IMR-90 (cell line): ENCODE measurements at regions not wholly inside any gene's neighbourhood (a gene's known extent, or its start where the extent isn't known, plus 50 kb on each side); places are given as distances from the start of the nearest gene placed in this dataset.

Experiments
- ATAC-seq: fragments of 200-7000 bp; cut with Tn5 transposase; 2 replicates; pipeline ENCODE4 v1.9.1; 2020; ENCODE audit warnings: low read depth, mild to moderate bottlenecking, moderate library complexity
- BruUV-seq: library from RNA; stranded (reverse); fragments of 400-500 nt; replicated peaks from 2 replicates; lab custom pipeline; 2021; lab: Mats Ljungman, UMichigan
- CTCF ChIA-PET: fragments of 300-600 bp; formaldehyde crosslinking; extraction: SDS; loops from one replicate; lab custom pipeline; 2021; ENCODE audit warnings: antibody characterized with exemption; lab: Yijun Ruan, JAX
- POLR2A ChIA-PET: fragments of 300-600 bp; sonication (Branson Sonifier 250); formaldehyde crosslinking; loops from one replicate; lab custom pipeline; 2022; ENCODE audit warnings: antibody characterized with exemption; ENCODE audit not compliant: unreplicated experiment; lab: Charles Lee
- DNase-seq: peaks from one replicate; pipeline ENCODE4 v3.0.0; 2013
- H2AFZ ChIP-seq: replicated peaks from 2 replicates; pipeline ENCODE3; 2013; ENCODE audit warnings: low read length, mild to moderate bottlenecking; ENCODE audit not compliant: poor library complexity
- H2AK5ac ChIP-seq: 2 replicates; pipeline ENCODE4 v1.6.1; 2013; ENCODE audit warnings: low read depth, low read length, inconsistent platforms
- H2AK9ac ChIP-seq: replicated peaks from 2 replicates; pipeline ENCODE3; 2013; ENCODE audit warnings: mild to moderate bottlenecking, low read depth, low read length, moderate library complexity; ENCODE audit not compliant: poor library complexity
- H2BK120ac ChIP-seq: 2 replicates; pipeline ENCODE4 v1.6.1; 2013; ENCODE audit warnings: low read depth, low read length, inconsistent platforms
- H2BK15ac ChIP-seq: 3 replicates; pipeline ENCODE4 v1.6.1; 2013; ENCODE audit warnings: low read depth, low read length, inconsistent platforms
- H2BK20ac ChIP-seq: 2 replicates; pipeline ENCODE4 v1.6.1; 2013; ENCODE audit warnings: low read depth, mild to moderate bottlenecking, inconsistent platforms, low read length, moderate library complexity
- H2BK5ac ChIP-seq: 2 replicates; pipeline ENCODE4 v1.6.1; 2013; ENCODE audit warnings: mild to moderate bottlenecking, low read depth, low read length, inconsistent platforms; ENCODE audit not compliant: poor library complexity, severe bottlenecking
- H3K14ac ChIP-seq: replicated peaks from 2 replicates; pipeline ENCODE4 v1.6.1; 2013; ENCODE audit warnings: low read depth, low read length, inconsistent platforms
- H3K18ac ChIP-seq: 2 replicates; pipeline ENCODE4 v1.6.1; 2013; ENCODE audit warnings: low read depth, low read length, control low read depth
- H3K23ac ChIP-seq: 2 replicates; pipeline ENCODE4 v1.6.1; 2013; ENCODE audit warnings: low read depth, low read length, inconsistent platforms
- H3K27ac ChIP-seq: 2 replicates; pipeline ENCODE4 v1.5.1; 2013; ENCODE audit warnings: mild to moderate bottlenecking, control low read depth, low read length; ENCODE audit not compliant: insufficient read depth
- H3K27me3 ChIP-seq: 2 replicates; pipeline ENCODE4 v1.6.1; 2013; ENCODE audit warnings: low read length; ENCODE audit not compliant: control insufficient read depth, insufficient read depth
- H3K36me3 ChIP-seq: 2 replicates; pipeline ENCODE4 v1.6.1; 2013; ENCODE audit warnings: low read length, mixed read lengths; ENCODE audit not compliant: control insufficient read depth, insufficient read depth
- H3K4ac ChIP-seq: 2 replicates; pipeline ENCODE4 v1.6.1; 2013; ENCODE audit warnings: low read depth, low read length, inconsistent platforms
- H3K4me1 ChIP-seq: 2 replicates; pipeline ENCODE4 v1.6.1; 2013; ENCODE audit warnings: low read length, mixed read lengths; ENCODE audit not compliant: control insufficient read depth, insufficient read depth
- H3K4me2 ChIP-seq: 2 replicates; pipeline ENCODE4 v1.6.1; 2013; ENCODE audit warnings: low read depth, mild to moderate bottlenecking, control low read depth, low read length, moderate library complexity
- H3K4me3 ChIP-seq: 2 replicates; pipeline ENCODE4 v1.5.1; 2013; ENCODE audit warnings: low read depth, mild to moderate bottlenecking, control low read depth, low read length, moderate library complexity; ENCODE audit not compliant: insufficient read depth
- H3K56ac ChIP-seq: 2 replicates; pipeline ENCODE4 v1.6.1; 2013; ENCODE audit warnings: low read length, inconsistent platforms; ENCODE audit not compliant: insufficient read depth; ENCODE audit errors: extremely low read depth
- H3K79me1 ChIP-seq, 2 experiments: 2 replicates each; pipeline ENCODE4 v1.6.1; 2013; ENCODE audit warnings: low read length in 2 of 2, inconsistent platforms in 1 of 2, low read depth in 1 of 2
- H3K9ac ChIP-seq: 2 replicates; pipeline ENCODE4 v1.6.1; 2013; ENCODE audit warnings: low read depth, low read length, control low read depth
- H3K9me1 ChIP-seq: 2 replicates; pipeline ENCODE4 v1.6.1; 2013; ENCODE audit warnings: low read length, inconsistent platforms; ENCODE audit not compliant: insufficient read depth
- H3K9me3 ChIP-seq: 2 replicates; pipeline ENCODE4 v1.6.1; 2013; ENCODE audit warnings: low read length; ENCODE audit not compliant: control insufficient read depth, insufficient read depth
- H4K20me1 ChIP-seq: 2 replicates; pipeline ENCODE4 v1.6.1; 2013; ENCODE audit warnings: low read length, inconsistent platforms; ENCODE audit not compliant: insufficient read depth
- H4K5ac ChIP-seq: 2 replicates; pipeline ENCODE4 v1.6.1; 2013; ENCODE audit warnings: mild to moderate bottlenecking, low read depth, low read length, control low read depth
- H4K8ac ChIP-seq, 2 experiments: 2 replicates each; pipeline ENCODE4 v1.6.1; 2013; ENCODE audit warnings: low read depth in 2 of 2, low read length in 2 of 2, control low read depth in 1 of 2, inconsistent platforms in 1 of 2
- H4K91ac ChIP-seq: 2 replicates; pipeline ENCODE4 v1.6.1; 2013; ENCODE audit warnings: low read depth, low read length, inconsistent platforms; ENCODE audit not compliant: insufficient read depth
- BHLHE40 ChIP-seq: fragments of 150-350 bp; IDR thresholded peaks from 2 replicates; pipeline ENCODE4 v1.6.1; 2016; ENCODE audit warnings: mild to moderate bottlenecking, low read depth, low read length
- CEBPB ChIP-seq: IDR thresholded peaks from 2 replicates; pipeline ENCODE4 v1.6.1; 2012; ENCODE audit warnings: low read depth, low read length, improper control_type of control experiment
- CHD1 ChIP-seq: IDR thresholded peaks from 2 replicates; pipeline ENCODE4 v1.6.1; 2012; ENCODE audit warnings: low read depth, low read length, improper control_type of control experiment
- FOS ChIP-seq: fragments of 150-350 bp; IDR thresholded peaks from 2 replicates; pipeline ENCODE4 v1.6.1; 2016; ENCODE audit warnings: low read depth, low read length
- MAFK ChIP-seq: IDR thresholded peaks from 2 replicates; pipeline ENCODE4 v1.6.1; 2012; ENCODE audit warnings: low read depth, low read length, improper control_type of control experiment
- MAZ ChIP-seq: IDR thresholded peaks from 2 replicates; pipeline ENCODE4 v1.6.1; 2012; ENCODE audit warnings: low read depth, mild to moderate bottlenecking, low read length, improper control_type of control experiment, moderate library complexity, borderline replicate concordance
- MXI1 ChIP-seq: IDR thresholded peaks from 2 replicates; pipeline ENCODE4 v1.6.1; 2012; ENCODE audit warnings: low read depth, mild to moderate bottlenecking, low read length, moderate library complexity, borderline replicate concordance
- NFE2L2 ChIP-seq: fragments of 150-350 bp; IDR thresholded peaks from 2 replicates; pipeline ENCODE4 v1.6.1; 2016; ENCODE audit warnings: low read depth, mild to moderate bottlenecking, low read length
- POLR2A ChIP-seq: IDR thresholded peaks from 2 replicates; pipeline ENCODE4 v1.6.1; 2012; ENCODE audit warnings: mild to moderate bottlenecking, low read depth, low read length
- RAD21 ChIP-seq: IDR thresholded peaks from 2 replicates; pipeline ENCODE4 v1.6.1; 2012; ENCODE audit warnings: low read length, improper control_type of control experiment
- RCOR1 ChIP-seq: IDR thresholded peaks from 2 replicates; pipeline ENCODE4 v1.6.1; 2012; ENCODE audit warnings: mild to moderate bottlenecking, low read length, improper control_type of control experiment; ENCODE audit not compliant: insufficient replicate concordance
- RFX5 ChIP-seq: IDR thresholded peaks from 2 replicates; pipeline ENCODE4 v1.8.0; 2012; ENCODE audit warnings: low read depth, mild to moderate bottlenecking, low read length, moderate library complexity
- WGBS, 2 experiments: methylation state at CpG; one replicate each; pipeline versions ENCODE4 v1.1.5 to v1.1.7; 2013; ENCODE audit warnings: missing lambda C conversion rate in 2 of 2; ENCODE audit not compliant: insufficient read length in 1 of 2; ENCODE audit errors: extremely low coverage in 2 of 2; 5-methylcytosine and 5-hydroxymethylcytosine counted together
- dilution Hi-C: fragments of 300-500 bp; cut with HindIII; formaldehyde crosslinking; loops from one replicate; pipeline ENCODE4 v1.14.3; 2018; ENCODE audit warnings: low sequenced_read_pairs; ENCODE audit not compliant: unreplicated experiment
- in situ Hi-C: fragments of 300-500 bp; cut with MboI; formaldehyde crosslinking; loops from 3 replicates; pipeline ENCODE4 v1.14.3; 2019; ENCODE audit warnings: low sequenced_read_pairs, inconsistent platforms, mixed read lengths
- intact Hi-C: fragments of 100-400 bp; cut with micrococcal nuclease; formaldehyde crosslinking; loops from 2 replicates; pipeline ENCODE4 v1.10.0; 2022
- TF ChIP-seq, protein P1 (sequence below): fragments of 150-350 bp; IDR thresholded peaks from 2 replicates; pipeline ENCODE4 v1.6.1; 2016; ENCODE audit warnings: low read depth, mild to moderate bottlenecking, low read length, moderate library complexity, borderline replicate concordance
- TF ChIP-seq, protein P2 (sequence below): conservative IDR thresholded peaks from 2 replicates; pipeline ENCODE4 v1.5.1; 2012; ENCODE audit warnings: mild to moderate bottlenecking, low read depth, low read length, improper control_type of control experiment
- TF ChIP-seq, protein P3 (sequence below): fragments of 150-350 bp; IDR thresholded peaks from 2 replicates; pipeline ENCODE4 v1.6.1; 2017; ENCODE audit warnings: mild to moderate bottlenecking, antibody characterized with exemption, low read length, low read depth

DNA sequence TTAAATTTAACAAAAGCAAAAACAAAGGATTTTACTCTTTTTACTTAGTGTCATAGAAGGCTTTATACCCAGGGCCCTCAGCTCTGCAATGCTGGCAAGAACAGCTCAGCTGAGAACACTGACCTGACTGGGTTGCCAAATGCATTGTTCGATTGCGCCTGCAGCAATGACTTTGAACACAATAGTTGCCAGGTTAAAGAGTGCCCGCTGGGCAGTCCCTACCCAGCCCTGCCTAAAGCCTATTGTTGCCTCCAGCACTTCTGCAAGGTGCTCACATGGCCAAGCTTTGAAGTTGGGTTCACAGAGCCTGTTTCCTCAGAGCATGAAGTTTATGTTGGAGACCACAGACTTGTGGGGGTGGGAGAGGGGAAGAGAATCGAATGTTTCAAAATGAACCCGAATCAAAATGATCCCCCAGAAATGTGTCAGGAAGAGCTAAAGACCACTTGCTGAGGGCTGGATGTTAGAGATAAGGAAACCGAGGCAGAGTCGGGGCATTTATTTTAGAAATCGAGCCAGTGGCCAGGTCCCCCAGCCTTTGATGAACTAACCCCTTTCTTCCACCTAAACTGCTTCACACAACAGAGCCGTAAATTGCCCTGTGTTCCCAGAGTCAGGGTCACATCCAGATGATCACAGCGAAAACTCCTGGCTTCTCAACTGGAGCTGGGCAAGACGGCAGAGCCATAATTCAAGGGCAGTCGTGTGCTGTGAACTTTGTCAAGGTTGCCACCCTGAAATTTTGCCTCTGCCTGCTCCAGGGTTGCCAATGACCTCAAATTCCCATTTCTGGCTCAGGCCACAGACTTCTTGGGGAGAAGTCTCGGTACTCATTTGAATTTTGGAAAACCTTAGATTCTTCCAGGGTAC lies 55.0 kb downstream of the FOXA2 start:
- no peak overlapping the region for H3K18ac ChIP-seq
- H2BK120ac ChIP-seq, result no peak overlapping the region
- H3K9me3 ChIP-seq, result no peaks in the 10 kb centered on the region; the same call in 1 of the 2 replicates
- no peaks in the 10 kb centered on the region for H3K4me1 ChIP-seq
- no peak overlapping the region for H3K9ac ChIP-seq
- CTCF ChIA-PET, result no interaction called here
- 48% methylated on average over 6 of the region's 13 CpGs; no CpG with 5 or more reads in 1 of the 2 experiments for WGBS, 2 experiments
- H2BK5ac ChIP-seq, result no peak overlapping the region
- no peak overlapping the region for H3K27ac ChIP-seq
- H4K8ac ChIP-seq, result no peak overlapping the region
- no peaks in the 10 kb centered on the region for H3K9me1 ChIP-seq
- intact Hi-C loops (no loop called here), in situ Hi-C loops (no loop called here), dilution Hi-C loops (no loop called here)
- no peak overlapping the region for H2AFZ ChIP-seq
- H3K4me3 ChIP-seq, result no peak overlapping the region
- no peak overlapping the region for H2BK20ac ChIP-seq
- H2BK15ac ChIP-seq, result no peak overlapping the region
- POLR2A ChIA-PET, result no interaction called here
- H3K4ac ChIP-seq, result no peak overlapping the region
- no peak overlapping the region for H2AK5ac ChIP-seq
- no peak overlapping the region for H4K91ac ChIP-seq
- H4K5ac ChIP-seq, result no peak overlapping the region
- H3K14ac ChIP-seq, result no peak overlapping the region
- no peak overlapping the region for H3K23ac ChIP-seq
- ATAC-seq (no peak), DNase-seq (no peak)
- no peak overlapping the region for H2AK9ac ChIP-seq
- H3K4me2 ChIP-seq, result no peak overlapping the region
- no peaks in the 10 kb centered on the region for H4K20me1 ChIP-seq
- H3K36me3 ChIP-seq, result no peaks in the 10 kb centered on the region
- H3K56ac ChIP-seq, result no peak overlapping the region
- H3K79me1 ChIP-seq, result no peaks in the 10 kb centered on the region
- no peaks in the 10 kb centered on the region for H3K27me3 ChIP-seq
- BruUV-seq, result no TSS peak
- TF ChIP-seq, protein P1, sequence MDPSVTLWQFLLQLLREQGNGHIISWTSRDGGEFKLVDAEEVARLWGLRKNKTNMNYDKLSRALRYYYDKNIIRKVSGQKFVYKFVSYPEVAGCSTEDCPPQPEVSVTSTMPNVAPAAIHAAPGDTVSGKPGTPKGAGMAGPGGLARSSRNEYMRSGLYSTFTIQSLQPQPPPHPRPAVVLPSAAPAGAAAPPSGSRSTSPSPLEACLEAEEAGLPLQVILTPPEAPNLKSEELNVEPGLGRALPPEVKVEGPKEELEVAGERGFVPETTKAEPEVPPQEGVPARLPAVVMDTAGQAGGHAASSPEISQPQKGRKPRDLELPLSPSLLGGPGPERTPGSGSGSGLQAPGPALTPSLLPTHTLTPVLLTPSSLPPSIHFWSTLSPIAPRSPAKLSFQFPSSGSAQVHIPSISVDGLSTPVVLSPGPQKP, result no peak
- TF ChIP-seq POLR2A (no peak), RFX5 (no peak), MAFK (no peak), BHLHE40 (no peak), MXI1 (no peak), RCOR1 (no peak), CHD1 (no peak), CEBPB (no peak), FOS (no peak), MAZ (no peak), NFE2L2 (no peak), RAD21 (no peak)
- TF ChIP-seq, protein P2, sequence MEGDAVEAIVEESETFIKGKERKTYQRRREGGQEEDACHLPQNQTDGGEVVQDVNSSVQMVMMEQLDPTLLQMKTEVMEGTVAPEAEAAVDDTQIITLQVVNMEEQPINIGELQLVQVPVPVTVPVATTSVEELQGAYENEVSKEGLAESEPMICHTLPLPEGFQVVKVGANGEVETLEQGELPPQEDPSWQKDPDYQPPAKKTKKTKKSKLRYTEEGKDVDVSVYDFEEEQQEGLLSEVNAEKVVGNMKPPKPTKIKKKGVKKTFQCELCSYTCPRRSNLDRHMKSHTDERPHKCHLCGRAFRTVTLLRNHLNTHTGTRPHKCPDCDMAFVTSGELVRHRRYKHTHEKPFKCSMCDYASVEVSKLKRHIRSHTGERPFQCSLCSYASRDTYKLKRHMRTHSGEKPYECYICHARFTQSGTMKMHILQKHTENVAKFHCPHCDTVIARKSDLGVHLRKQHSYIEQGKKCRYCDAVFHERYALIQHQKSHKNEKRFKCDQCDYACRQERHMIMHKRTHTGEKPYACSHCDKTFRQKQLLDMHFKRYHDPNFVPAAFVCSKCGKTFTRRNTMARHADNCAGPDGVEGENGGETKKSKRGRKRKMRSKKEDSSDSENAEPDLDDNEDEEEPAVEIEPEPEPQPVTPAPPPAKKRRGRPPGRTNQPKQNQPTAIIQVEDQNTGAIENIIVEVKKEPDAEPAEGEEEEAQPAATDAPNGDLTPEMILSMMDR, result no peak
- TF ChIP-seq, protein P3, sequence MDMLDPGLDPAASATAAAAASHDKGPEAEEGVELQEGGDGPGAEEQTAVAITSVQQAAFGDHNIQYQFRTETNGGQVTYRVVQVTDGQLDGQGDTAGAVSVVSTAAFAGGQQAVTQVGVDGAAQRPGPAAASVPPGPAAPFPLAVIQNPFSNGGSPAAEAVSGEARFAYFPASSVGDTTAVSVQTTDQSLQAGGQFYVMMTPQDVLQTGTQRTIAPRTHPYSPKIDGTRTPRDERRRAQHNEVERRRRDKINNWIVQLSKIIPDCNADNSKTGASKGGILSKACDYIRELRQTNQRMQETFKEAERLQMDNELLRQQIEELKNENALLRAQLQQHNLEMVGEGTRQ, result no peak
